ENCODE measurements at regions not wholly inside any gene's neighbourhood (a gene's known extent, or its start where the extent isn't known, plus 50 kb on each side); places are given as distances from the start of the nearest gene placed in this dataset.

GRCh38 chr9:551986-552929 is 289.2 kb upstream of the DMRT1 start:
- DNase-seq, result no peak

GRCh38 chr9:555493-555892 is 286.0 kb upstream of the DMRT1 start:
- no peak for DNase-seq

- DNase-seq, result no peak
Observed at GRCh38 chr9:556199-556598, 285.3 kb upstream of the DMRT1 start.

- DNase-seq, result no peak
Observed at GRCh38 chr9:556675-557074, 284.8 kb upstream of the DMRT1 start.

- DNase-seq, result no peak
Observed at GRCh38 chr9:557601-558201, 283.8 kb upstream of the DMRT1 start.

GRCh38 chr9:561427-561826 is 280.1 kb upstream of the DMRT1 start:
- no peak for DNase-seq

- DNase-seq, result no peak
Observed at GRCh38 chr9:563200-563599, 278.3 kb upstream of the DMRT1 start.

- no peak for DNase-seq
Observed at GRCh38 chr9:565528-565927, 276.0 kb upstream of the DMRT1 start.

- no peak for DNase-seq
Observed at GRCh38 chr9:567128-567746, 274.3 kb upstream of the DMRT1 start.

- no peak for DNase-seq
Observed at GRCh38 chr9:567747-568305, 273.7 kb upstream of the DMRT1 start.

- no peak for DNase-seq
Observed at GRCh38 chr9:569296-569695, 272.2 kb upstream of the DMRT1 start.

GRCh38 chr9:570187-570586 is 271.3 kb upstream of the DMRT1 start:
- no peak for DNase-seq

GRCh38 chr9:571066-571465 is 270.4 kb upstream of the DMRT1 start:
- no peak for DNase-seq

- DNase-seq, result no peak
Observed at GRCh38 chr9:571741-572140, 269.8 kb upstream of the DMRT1 start.

GRCh38 chr9:573691-574410 is 267.6 kb upstream of the DMRT1 start:
- DNase-seq, result no peak

GRCh38 chr9:575139-575538 is 266.4 kb upstream of the DMRT1 start:
- no peak for DNase-seq

GRCh38 chr9:580652-581342 is 260.7 kb upstream of the DMRT1 start:
- no peak for DNase-seq

GRCh38 chr9:581673-582497 is 259.6 kb upstream of the DMRT1 start:
- no peak for DNase-seq

- DNase-seq, result no peak
Observed at GRCh38 chr9:582775-583174, 258.7 kb upstream of the DMRT1 start.

GRCh38 chr9:587527-587926 is 254.0 kb upstream of the DMRT1 start:
- no peak for DNase-seq

- no peak for DNase-seq
Observed at GRCh38 chr9:588981-589380, 252.5 kb upstream of the DMRT1 start.

Data from CD4-positive, alpha-beta T cell treated with Interleukin-1 beta for 1 hour (primary cell).